ENCODE measurements at regions not wholly inside any gene's neighbourhood (a gene's known extent, or its start where the extent isn't known, plus 50 kb on each side); places are given as distances from the start of the nearest gene placed in this dataset.

- Mint-ChIP-seq H3K4me1 (no peaks in the 10 kb centered on the region), H3K9me3 (peaks cover 0 to 13% (median 5%) of the 10 kb centered on the region in 7 donors), H3K27me3 (ENCODE audit: low read depth in 3 of 3) (peaks cover 0 to 5% (median 2%) of the 10 kb centered on the region in 3 donors), H3K36me3 (no peaks in the 10 kb centered on the region), H3K27ac (no peak overlapping the region), H3K4me3 (no peak overlapping the region)
- Histone ChIP-seq H2AFZ (ENCODE audit: insufficient read depth, low read depth, low read length, poor library complexity, severe bottlenecking) (no peak overlapping the region), H3K9me3 (replicated peaks in 1 of 2; ENCODE audit: control insufficient read depth in 1 of 2, insufficient read depth in 1 of 2, low read length in 2 of 2) (no peaks in the 10 kb centered on the region), H3K36me3 (replicated peaks in 1 of 2; ENCODE audit: control insufficient read depth in 1 of 2, insufficient read depth in 2 of 2, low read length in 2 of 2) (no peaks in the 10 kb centered on the region), H3K79me2 (ENCODE audit: insufficient read depth, low read length) (no peaks in the 10 kb centered on the region), H3K27ac (ENCODE audit: low read depth in 1 of 2, low read length in 2 of 2) (no peak overlapping the region), H3K27me3 (ENCODE audit: control insufficient read depth in 2 of 2, insufficient read depth in 2 of 2, low read length in 2 of 2) (peaks cover 0 to 2% of the 10 kb centered on the region in 2 donors), H3K9ac (ENCODE audit: insufficient read depth, low read length, poor library complexity, severe bottlenecking) (no peak overlapping the region), H3K4me1 (ENCODE audit: control insufficient read depth in 1 of 2, insufficient read depth in 2 of 2, low read length in 2 of 2) (no peaks in the 10 kb centered on the region), H3K4me3 (replicated peaks in 1 of 3; ENCODE audit: low read depth in 2 of 3, low read length in 3 of 3) (no peak overlapping the region), H4K20me1 (ENCODE audit: insufficient read depth, low read length) (no peaks in the 10 kb centered on the region), H3K4me2 (replicated peaks; ENCODE audit: extremely low read depth, low read length, poor library complexity, severe bottlenecking) (no peak overlapping the region)
- intact Hi-C loops (cut with micrococcal nuclease) = no loop called here
- no CpG with 5 or more reads among the region's 2 CpGs for WGBS (ENCODE audit: insufficient coverage)
- no peak for DNase-seq
- TF ChIP-seq, protein P1, sequence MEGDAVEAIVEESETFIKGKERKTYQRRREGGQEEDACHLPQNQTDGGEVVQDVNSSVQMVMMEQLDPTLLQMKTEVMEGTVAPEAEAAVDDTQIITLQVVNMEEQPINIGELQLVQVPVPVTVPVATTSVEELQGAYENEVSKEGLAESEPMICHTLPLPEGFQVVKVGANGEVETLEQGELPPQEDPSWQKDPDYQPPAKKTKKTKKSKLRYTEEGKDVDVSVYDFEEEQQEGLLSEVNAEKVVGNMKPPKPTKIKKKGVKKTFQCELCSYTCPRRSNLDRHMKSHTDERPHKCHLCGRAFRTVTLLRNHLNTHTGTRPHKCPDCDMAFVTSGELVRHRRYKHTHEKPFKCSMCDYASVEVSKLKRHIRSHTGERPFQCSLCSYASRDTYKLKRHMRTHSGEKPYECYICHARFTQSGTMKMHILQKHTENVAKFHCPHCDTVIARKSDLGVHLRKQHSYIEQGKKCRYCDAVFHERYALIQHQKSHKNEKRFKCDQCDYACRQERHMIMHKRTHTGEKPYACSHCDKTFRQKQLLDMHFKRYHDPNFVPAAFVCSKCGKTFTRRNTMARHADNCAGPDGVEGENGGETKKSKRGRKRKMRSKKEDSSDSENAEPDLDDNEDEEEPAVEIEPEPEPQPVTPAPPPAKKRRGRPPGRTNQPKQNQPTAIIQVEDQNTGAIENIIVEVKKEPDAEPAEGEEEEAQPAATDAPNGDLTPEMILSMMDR (IDR thresholded peaks at IDR 0.05) = no peak
Observed at GRCh38 chr15:47888385-47889100, 171.2 kb downstream of the SEMA6D start.

GRCh38 chr15:47890397-47891150, 173.3 kb downstream of the SEMA6D start:
- no peak overlapping the region for H3K9ac ChIP-seq (ENCODE audit: insufficient read depth, low read length, poor library complexity, severe bottlenecking)
- DNase-seq = no peak
- no peaks in the 10 kb centered on the region for H3K4me1 ChIP-seq (ENCODE audit: control insufficient read depth in 1 of 2, insufficient read depth in 2 of 2, low read length in 2 of 2)
- H3K27ac ChIP-seq (ENCODE audit: low read depth in 1 of 2, low read length in 2 of 2) = no peak overlapping the region
- H3K4me2 ChIP-seq (replicated peaks; ENCODE audit: extremely low read depth, low read length, poor library complexity, severe bottlenecking) = no peak overlapping the region
- no peak overlapping the region for H2AFZ ChIP-seq (ENCODE audit: insufficient read depth, low read depth, low read length, poor library complexity, severe bottlenecking)
- Mint-ChIP-seq H3K4me1 (no peaks in the 10 kb centered on the region), H3K36me3 (no peaks in the 10 kb centered on the region), H3K9me3 (peaks cover 0 to 15% (median 5%) of the 10 kb centered on the region in 7 donors), H3K27me3 (ENCODE audit: low read depth in 3 of 3) (peaks cover 0 to 5% (median 2%) of the 10 kb centered on the region in 3 donors), H3K4me3 (no peak overlapping the region), H3K27ac (no peak overlapping the region)
- H4K20me1 ChIP-seq (ENCODE audit: insufficient read depth, low read length) = no peaks in the 10 kb centered on the region
- intact Hi-C loops (cut with micrococcal nuclease) = no loop called here
- no CpG with 5 or more reads among the region's 3 CpGs for WGBS (ENCODE audit: insufficient coverage)
- TF ChIP-seq, protein P1 (IDR thresholded peaks at IDR 0.05) = no peak
- H3K4me3 ChIP-seq (replicated peaks in 1 of 3; ENCODE audit: low read depth in 2 of 3, low read length in 3 of 3) = no peak overlapping the region
- peaks cover 0 to 2% of the 10 kb centered on the region in 2 donors for H3K27me3 ChIP-seq (ENCODE audit: control insufficient read depth in 2 of 2, insufficient read depth in 2 of 2, low read length in 2 of 2)
- no peaks in the 10 kb centered on the region for H3K9me3 ChIP-seq (replicated peaks in 1 of 2; ENCODE audit: control insufficient read depth in 1 of 2, insufficient read depth in 1 of 2, low read length in 2 of 2)
- no peaks in the 10 kb centered on the region for H3K36me3 ChIP-seq (replicated peaks in 1 of 2; ENCODE audit: control insufficient read depth in 1 of 2, insufficient read depth in 2 of 2, low read length in 2 of 2)
- H3K79me2 ChIP-seq (ENCODE audit: insufficient read depth, low read length) = no peaks in the 10 kb centered on the region

Data from CD14-positive monocyte (primary cell).